ENCODE measurements at regions not wholly inside any gene's neighbourhood (a gene's known extent, or its start where the extent isn't known, plus 50 kb on each side); places are given as distances from the start of the nearest gene placed in this dataset.

DNA sequence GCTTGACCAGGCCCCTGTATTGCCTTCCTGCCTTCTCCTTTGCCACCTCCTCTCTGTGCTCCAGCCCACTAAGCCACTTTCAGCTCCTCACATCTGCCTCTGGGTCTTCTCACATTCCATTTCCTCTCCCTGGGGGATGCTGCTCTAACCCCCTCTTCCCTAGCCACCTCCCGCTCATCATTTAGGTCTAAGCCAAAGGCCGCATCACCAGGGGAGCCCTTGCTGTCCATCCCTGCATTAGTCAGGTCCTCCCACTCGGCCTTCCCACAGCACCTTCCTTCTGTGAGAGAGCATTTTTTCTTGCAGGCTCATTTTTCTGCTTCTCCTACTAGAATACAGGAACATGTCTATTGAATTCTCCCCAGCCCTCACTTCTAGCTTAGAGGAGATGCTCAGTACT is 72.6 kb upstream of the GALNT10 start:
- Histone ChIP-seq H3K79me2 (ENCODE audit: insufficient read depth, low read depth, low read length) (no peaks in the 10 kb centered on the region), H3K4me3 (ENCODE audit: low read depth, low read length, poor library complexity, severe bottlenecking) (no peak overlapping the region), H3K27ac (ENCODE audit: low read depth, low read length, poor library complexity, severe bottlenecking) (no peak overlapping the region), H3K36me3 (ENCODE audit: insufficient read depth, low read length) (no peaks in the 10 kb centered on the region), H4K20me1 (ENCODE audit: insufficient read depth, low read length) (no peaks in the 10 kb centered on the region), H3K4me2 (ENCODE audit: low read length) (no peak overlapping the region), H3K4me1 (ENCODE audit: insufficient read depth, low read length, poor library complexity, severe bottlenecking) (peaks cover 8% of the 10 kb centered on the region), H2AFZ (ENCODE audit: low read length) (no peak overlapping the region), H3K9me3 (ENCODE audit: low read length) (no peaks in the 10 kb centered on the region), H3K9me2 (ENCODE audit: insufficient read depth, low read length) (no peaks in the 10 kb centered on the region)
- ChIA-PET CTCF (ENCODE audit: unreplicated experiment) (no interaction called here), POLR2A (interaction anchor here (0.5 to 0.9 kb wide), 2 partner anchors 9 to 72 kb away, joined by 3 to 4 read pairs; no protein-coding TSS in a partner anchor)
- no peak for DNase-seq (ENCODE audit: low spot score)
- no TSS peak for BruUV-seq (replicated peaks)
- TF ChIP-seq, protein P1, sequence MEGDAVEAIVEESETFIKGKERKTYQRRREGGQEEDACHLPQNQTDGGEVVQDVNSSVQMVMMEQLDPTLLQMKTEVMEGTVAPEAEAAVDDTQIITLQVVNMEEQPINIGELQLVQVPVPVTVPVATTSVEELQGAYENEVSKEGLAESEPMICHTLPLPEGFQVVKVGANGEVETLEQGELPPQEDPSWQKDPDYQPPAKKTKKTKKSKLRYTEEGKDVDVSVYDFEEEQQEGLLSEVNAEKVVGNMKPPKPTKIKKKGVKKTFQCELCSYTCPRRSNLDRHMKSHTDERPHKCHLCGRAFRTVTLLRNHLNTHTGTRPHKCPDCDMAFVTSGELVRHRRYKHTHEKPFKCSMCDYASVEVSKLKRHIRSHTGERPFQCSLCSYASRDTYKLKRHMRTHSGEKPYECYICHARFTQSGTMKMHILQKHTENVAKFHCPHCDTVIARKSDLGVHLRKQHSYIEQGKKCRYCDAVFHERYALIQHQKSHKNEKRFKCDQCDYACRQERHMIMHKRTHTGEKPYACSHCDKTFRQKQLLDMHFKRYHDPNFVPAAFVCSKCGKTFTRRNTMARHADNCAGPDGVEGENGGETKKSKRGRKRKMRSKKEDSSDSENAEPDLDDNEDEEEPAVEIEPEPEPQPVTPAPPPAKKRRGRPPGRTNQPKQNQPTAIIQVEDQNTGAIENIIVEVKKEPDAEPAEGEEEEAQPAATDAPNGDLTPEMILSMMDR (conservative IDR thresholded peaks at IDR 0.05; ENCODE audit: low read length) = no peak
- TF ChIP-seq EZH2phosphoT487 (IDR thresholded peaks at IDR 0.05; ENCODE audit: borderline replicate concordance, low read depth, low read length) = no peak
- intact Hi-C loops (cut with micrococcal nuclease; ENCODE audit: unreplicated experiment) = no loop called here

DNA sequence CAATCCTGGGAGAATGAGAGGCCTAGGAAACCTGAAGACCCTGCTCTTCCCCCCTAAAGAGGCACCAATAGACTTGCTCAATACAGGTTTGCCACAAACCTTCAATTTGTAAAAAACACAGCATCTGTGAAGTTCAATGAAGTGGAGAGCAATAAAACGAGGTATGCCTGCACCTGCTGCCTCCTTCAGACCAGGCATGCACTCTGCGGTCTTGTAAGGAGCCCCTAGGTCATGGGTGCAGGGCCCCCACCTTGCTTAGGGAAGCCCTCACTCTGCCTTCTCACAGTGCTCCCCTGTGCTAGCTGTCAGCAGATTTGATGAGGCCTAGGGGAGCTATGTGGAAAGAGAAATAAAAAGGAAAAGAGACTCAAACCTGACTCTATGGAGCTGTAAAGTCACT is 72.1 kb upstream of the GALNT10 start:
- H3K9me2 ChIP-seq (ENCODE audit: insufficient read depth, low read length) = no peaks in the 10 kb centered on the region
- H3K9me3 ChIP-seq (ENCODE audit: low read length) = no peaks in the 10 kb centered on the region
- no peaks in the 10 kb centered on the region for H4K20me1 ChIP-seq (ENCODE audit: insufficient read depth, low read length)
- peak overlapping the region; percentile 21; the same call in 1 of the 2 replicates for H3K4me2 ChIP-seq (ENCODE audit: low read length)
- CTCF ChIA-PET (ENCODE audit: unreplicated experiment) = no interaction called here
- no peaks in the 10 kb centered on the region for H3K36me3 ChIP-seq (ENCODE audit: insufficient read depth, low read length)
- H3K79me2 ChIP-seq (ENCODE audit: insufficient read depth, low read depth, low read length) = no peaks in the 10 kb centered on the region
- no peak overlapping the region for H3K27ac ChIP-seq (ENCODE audit: low read depth, low read length, poor library complexity, severe bottlenecking)
- no peak overlapping the region; the same call in 1 of the 2 replicates for H2AFZ ChIP-seq (ENCODE audit: low read length)
- no TSS peak for BruUV-seq (replicated peaks)
- H3K4me3 ChIP-seq (ENCODE audit: low read depth, low read length, poor library complexity, severe bottlenecking) = no peak overlapping the region
- POLR2A ChIA-PET = interaction anchor here (0.9 kb wide), 1 partner anchor 9 kb away, joined by 3 read pairs; no protein-coding TSS in a partner anchor
- TF ChIP-seq, protein P1 (conservative IDR thresholded peaks at IDR 0.05; ENCODE audit: low read length) = no peak
- no peak for TF ChIP-seq EZH2phosphoT487 (IDR thresholded peaks at IDR 0.05; ENCODE audit: borderline replicate concordance, low read depth, low read length)
- intact Hi-C loops (cut with micrococcal nuclease; ENCODE audit: unreplicated experiment) = no loop called here
- DNase-seq (ENCODE audit: low spot score) = peak; percentile 16
- peaks cover 8% of the 10 kb centered on the region for H3K4me1 ChIP-seq (ENCODE audit: insufficient read depth, low read length, poor library complexity, severe bottlenecking)

DNA sequence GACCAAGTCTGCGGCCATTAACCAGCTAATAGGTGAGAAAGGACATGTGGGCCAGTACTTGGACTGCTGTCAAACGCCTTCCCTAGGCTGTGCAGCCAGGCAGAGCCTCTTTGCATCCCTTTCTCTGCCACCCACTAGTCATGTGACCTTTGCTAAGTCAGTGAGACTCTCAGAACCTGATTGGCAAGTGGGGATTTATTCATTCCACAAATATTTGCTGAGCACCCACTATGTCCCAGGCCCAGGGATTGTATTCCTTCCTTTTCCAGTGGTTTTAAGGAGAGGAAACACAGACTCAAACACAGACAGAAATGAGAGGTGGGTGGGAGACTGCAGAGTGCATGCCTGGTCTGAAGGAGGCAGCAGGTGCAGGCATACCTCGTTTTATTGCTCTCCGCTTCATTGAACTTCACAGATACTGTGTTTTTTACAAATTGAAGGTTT is 71.6 kb upstream of the GALNT10 start:
- H2AFZ ChIP-seq (ENCODE audit: low read length) = no peak overlapping the region; the same call in 1 of the 2 replicates
- CTCF ChIA-PET (ENCODE audit: unreplicated experiment) = no interaction called here
- H3K36me3 ChIP-seq (ENCODE audit: insufficient read depth, low read length) = no peaks in the 10 kb centered on the region
- BruUV-seq (replicated peaks) = no TSS peak
- H3K9me2 ChIP-seq (ENCODE audit: insufficient read depth, low read length) = no peaks in the 10 kb centered on the region
- H3K27ac ChIP-seq (ENCODE audit: low read depth, low read length, poor library complexity, severe bottlenecking) = no peak overlapping the region
- intact Hi-C loops (cut with micrococcal nuclease; ENCODE audit: unreplicated experiment) = no loop called here
- TF ChIP-seq, protein P1 (conservative IDR thresholded peaks at IDR 0.05; ENCODE audit: low read length) = 0 out of 2 replicates have a peak, but pooled peaks have one; percentile 26
- no peak for TF ChIP-seq EZH2phosphoT487 (IDR thresholded peaks at IDR 0.05; ENCODE audit: borderline replicate concordance, low read depth, low read length)
- peaks cover 8% of the 10 kb centered on the region for H3K4me1 ChIP-seq (ENCODE audit: insufficient read depth, low read length, poor library complexity, severe bottlenecking)
- H3K79me2 ChIP-seq (ENCODE audit: insufficient read depth, low read depth, low read length) = no peaks in the 10 kb centered on the region
- no peak overlapping the region for H3K4me3 ChIP-seq (ENCODE audit: low read depth, low read length, poor library complexity, severe bottlenecking)
- no peaks in the 10 kb centered on the region for H3K9me3 ChIP-seq (ENCODE audit: low read length)
- POLR2A ChIA-PET = interaction anchor here (0.5 to 1.0 kb wide), 2 partner anchors 12 to 17 kb away, joined by 3 to 4 read pairs; no protein-coding TSS in a partner anchor
- peak overlapping the region; percentile 21 for H3K4me2 ChIP-seq (ENCODE audit: low read length)
- no peaks in the 10 kb centered on the region for H4K20me1 ChIP-seq (ENCODE audit: insufficient read depth, low read length)
- peak; percentile 33 for DNase-seq (ENCODE audit: low spot score)

All from OCI-LY7 (cell line).